IPS-NIHi7 (cell line): ENCODE measurements at regions not wholly inside any gene's neighbourhood (a gene's known extent, or its start where the extent isn't known, plus 50 kb on each side); places are given as distances from the start of the nearest gene placed in this dataset.
"Not testable (repeated sequence)": the region's sequence is repeated elsewhere in the genome, so short reads cannot be mapped to it uniquely, and the experiment has no call there.

ENCODE experiments used
- DNase-seq: peaks from one replicate; pipeline ENCODE4 v3.0.0; 2012; ENCODE audit warnings: mixed read lengths; ENCODE audit errors: extremely low spot score

GRCh38 chr1:60916906-60917305 is 165.5 kb upstream of the NFIA start:
- DNase-seq = no peak

- no peak for DNase-seq
These were observed 166.2 kb upstream of the NFIA start for GRCh38 chr1:60916199-60916598.

- DNase-seq = no peak
These were observed 166.9 kb upstream of the NFIA start for GRCh38 chr1:60915441-60915840.

GRCh38 chr1:60914982-60915381 is 167.4 kb upstream of the NFIA start:
- DNase-seq = no peak

GRCh38 chr1:60913708-60914107 is 168.7 kb upstream of the NFIA start:
- not testable (repeated sequence) for DNase-seq

- no peak for DNase-seq
These were observed 169.3 kb upstream of the NFIA start for GRCh38 chr1:60913039-60913438.

- no peak for DNase-seq
These were observed 170.2 kb upstream of the NFIA start for GRCh38 chr1:60911966-60912697.

GRCh38 chr1:60908159-60908558 is 174.2 kb upstream of the NFIA start:
- DNase-seq = no peak

GRCh38 chr1:60906526-60906925 is 175.8 kb upstream of the NFIA start:
- no peak for DNase-seq

- DNase-seq = peak; percentile 16
These were observed 176.3 kb upstream of the NFIA start for GRCh38 chr1:60906039-60906438.

GRCh38 chr1:60904099-60904851 is 178.1 kb upstream of the NFIA start:
- no peak for DNase-seq

- no peak for DNase-seq
These were observed 178.8 kb upstream of the NFIA start for GRCh38 chr1:60903591-60903990.

- DNase-seq = no peak
These were observed 182.9 kb upstream of the NFIA start for GRCh38 chr1:60899464-60899863.

GRCh38 chr1:60898987-60899386 is 183.4 kb upstream of the NFIA start:
- DNase-seq = no peak

- no peak for DNase-seq
These were observed 183.9 kb upstream of the NFIA start for GRCh38 chr1:60898413-60898812.

GRCh38 chr1:60896701-60897363 is 185.5 kb upstream of the NFIA start:
- DNase-seq = no peak

- no peak for DNase-seq
These were observed 186.7 kb upstream of the NFIA start for GRCh38 chr1:60895701-60896100.

- no peak for DNase-seq
These were observed 187.1 kb upstream of the NFIA start for GRCh38 chr1:60895252-60895651.

GRCh38 chr1:60894741-60895140 is 187.6 kb upstream of the NFIA start:
- DNase-seq = no peak

- no peak for DNase-seq
These were observed 188.2 kb upstream of the NFIA start for GRCh38 chr1:60894130-60894529.

GRCh38 chr1:60893136-60893930 is 189.0 kb upstream of the NFIA start:
- peak; percentile 21 for DNase-seq

- DNase-seq = no peak
These were observed 190.6 kb upstream of the NFIA start for GRCh38 chr1:60891765-60892164.
